ENCODE measurements at regions not wholly inside any gene's neighbourhood (a gene's known extent, or its start where the extent isn't known, plus 50 kb on each side); places are given as distances from the start of the nearest gene placed in this dataset.

DNA sequence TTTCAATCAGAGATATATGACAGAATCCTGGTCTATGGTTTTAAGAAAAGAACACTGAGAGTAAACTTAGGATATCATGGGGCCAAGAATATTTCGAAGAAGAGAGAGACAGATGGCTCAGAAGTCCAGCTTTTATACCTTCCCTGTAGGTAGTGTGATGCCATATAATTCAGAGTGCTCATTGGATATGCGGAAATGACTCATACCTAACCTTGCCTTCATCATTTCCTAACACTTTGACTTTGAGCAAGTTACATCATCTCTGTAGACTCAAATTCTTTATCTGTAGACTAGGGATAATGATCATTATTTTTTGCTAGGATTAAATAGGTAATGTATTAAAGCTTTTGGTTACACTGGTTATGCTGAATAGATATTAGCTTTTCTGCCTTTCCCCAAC, 461.6 kb upstream of the CNTNAP5 start:
- TF ChIP-seq, protein P1, sequence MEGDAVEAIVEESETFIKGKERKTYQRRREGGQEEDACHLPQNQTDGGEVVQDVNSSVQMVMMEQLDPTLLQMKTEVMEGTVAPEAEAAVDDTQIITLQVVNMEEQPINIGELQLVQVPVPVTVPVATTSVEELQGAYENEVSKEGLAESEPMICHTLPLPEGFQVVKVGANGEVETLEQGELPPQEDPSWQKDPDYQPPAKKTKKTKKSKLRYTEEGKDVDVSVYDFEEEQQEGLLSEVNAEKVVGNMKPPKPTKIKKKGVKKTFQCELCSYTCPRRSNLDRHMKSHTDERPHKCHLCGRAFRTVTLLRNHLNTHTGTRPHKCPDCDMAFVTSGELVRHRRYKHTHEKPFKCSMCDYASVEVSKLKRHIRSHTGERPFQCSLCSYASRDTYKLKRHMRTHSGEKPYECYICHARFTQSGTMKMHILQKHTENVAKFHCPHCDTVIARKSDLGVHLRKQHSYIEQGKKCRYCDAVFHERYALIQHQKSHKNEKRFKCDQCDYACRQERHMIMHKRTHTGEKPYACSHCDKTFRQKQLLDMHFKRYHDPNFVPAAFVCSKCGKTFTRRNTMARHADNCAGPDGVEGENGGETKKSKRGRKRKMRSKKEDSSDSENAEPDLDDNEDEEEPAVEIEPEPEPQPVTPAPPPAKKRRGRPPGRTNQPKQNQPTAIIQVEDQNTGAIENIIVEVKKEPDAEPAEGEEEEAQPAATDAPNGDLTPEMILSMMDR (IDR thresholded peaks at IDR 0.05), result no peak
- TF ChIP-seq POLR2A (IDR thresholded peaks at IDR 0.05) (no peak), EP300 (IDR thresholded peaks at IDR 0.05; ENCODE audit: low read depth) (no peak)
